ENCODE measurements at regions not wholly inside any gene's neighbourhood (a gene's known extent, or its start where the extent isn't known, plus 50 kb on each side); places are given as distances from the start of the nearest gene placed in this dataset.

DNA sequence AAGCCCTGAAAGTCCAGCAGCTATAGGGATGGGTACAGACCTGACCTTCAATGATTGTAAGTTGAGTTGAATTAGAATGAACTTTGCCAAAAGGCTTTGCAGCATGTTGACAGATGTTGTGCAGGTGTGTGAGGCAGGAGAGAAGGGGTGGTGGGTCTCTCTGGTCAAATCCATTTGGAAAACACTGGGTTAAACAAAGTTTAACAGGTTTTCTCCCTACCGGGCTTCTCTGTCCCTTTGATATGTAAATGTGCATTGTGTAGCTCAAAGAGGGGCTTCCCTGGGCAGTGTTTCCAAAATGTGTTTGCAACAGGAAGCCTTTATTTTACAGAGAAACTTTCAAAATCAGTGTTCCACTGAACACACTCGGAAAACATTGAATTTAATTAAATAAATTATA, 72.1 kb upstream of the BRINP1 start:
- TF ChIP-seq, protein P1, sequence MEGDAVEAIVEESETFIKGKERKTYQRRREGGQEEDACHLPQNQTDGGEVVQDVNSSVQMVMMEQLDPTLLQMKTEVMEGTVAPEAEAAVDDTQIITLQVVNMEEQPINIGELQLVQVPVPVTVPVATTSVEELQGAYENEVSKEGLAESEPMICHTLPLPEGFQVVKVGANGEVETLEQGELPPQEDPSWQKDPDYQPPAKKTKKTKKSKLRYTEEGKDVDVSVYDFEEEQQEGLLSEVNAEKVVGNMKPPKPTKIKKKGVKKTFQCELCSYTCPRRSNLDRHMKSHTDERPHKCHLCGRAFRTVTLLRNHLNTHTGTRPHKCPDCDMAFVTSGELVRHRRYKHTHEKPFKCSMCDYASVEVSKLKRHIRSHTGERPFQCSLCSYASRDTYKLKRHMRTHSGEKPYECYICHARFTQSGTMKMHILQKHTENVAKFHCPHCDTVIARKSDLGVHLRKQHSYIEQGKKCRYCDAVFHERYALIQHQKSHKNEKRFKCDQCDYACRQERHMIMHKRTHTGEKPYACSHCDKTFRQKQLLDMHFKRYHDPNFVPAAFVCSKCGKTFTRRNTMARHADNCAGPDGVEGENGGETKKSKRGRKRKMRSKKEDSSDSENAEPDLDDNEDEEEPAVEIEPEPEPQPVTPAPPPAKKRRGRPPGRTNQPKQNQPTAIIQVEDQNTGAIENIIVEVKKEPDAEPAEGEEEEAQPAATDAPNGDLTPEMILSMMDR (IDR thresholded peaks at IDR 0.05) = no peak
- TF ChIP-seq POLR2A (IDR thresholded peaks at IDR 0.05) = no peak

Data from uterus (tissue), 2 donors.